Keratinocyte (primary cell): ENCODE measurements at regions not wholly inside any gene's neighbourhood (a gene's known extent, or its start where the extent isn't known, plus 50 kb on each side); places are given as distances from the start of the nearest gene placed in this dataset.

ENCODE experiments used
- EZH2 ChIP-seq: IDR thresholded peaks from one replicate; pipeline ENCODE4 v1.6.1; 2012; ENCODE audit warnings: inconsistent platforms, mild to moderate bottlenecking, low read length, moderate library complexity
- TF ChIP-seq, protein P1 (sequence below), 3 experiments: IDR thresholded peaks in 1 of 3; conservative IDR thresholded peaks in 1 of 3; optimal IDR thresholded peaks in 1 of 3; 2 replicates in 2 of 3; 3 replicates in 1 of 3; pipeline versions ENCODE3 to v1.5.1; 2011; ENCODE audit warnings: low read length in 3 of 3, mild to moderate bottlenecking in 3 of 3, moderate library complexity in 2 of 3, control low read depth in 1 of 3, inconsistent platforms in 1 of 3; ENCODE audit not compliant: insufficient read depth in 2 of 3; ENCODE audit errors: extremely low read depth in 1 of 3

DNA sequence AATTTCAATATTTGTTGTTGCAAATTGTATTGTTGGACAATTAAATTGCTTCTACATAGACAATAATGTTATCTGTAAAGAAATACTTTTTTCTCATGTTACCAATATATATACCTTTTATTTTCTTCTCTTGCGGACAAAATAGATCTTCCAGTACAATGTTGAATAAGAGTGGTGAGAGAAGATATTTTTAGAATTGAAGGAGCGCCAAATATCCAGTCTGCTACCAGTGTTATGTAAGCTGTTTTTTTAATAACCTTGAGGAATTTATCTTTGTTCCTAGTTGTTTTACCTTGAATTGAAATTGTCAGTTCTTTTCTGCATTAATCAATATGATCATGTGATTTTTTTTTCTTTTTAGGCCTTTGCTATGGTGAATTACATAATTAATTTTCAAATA is 1702.5 kb upstream of the RAG2 start:
- TF ChIP-seq EZH2, result no peak
- TF ChIP-seq, protein P1, sequence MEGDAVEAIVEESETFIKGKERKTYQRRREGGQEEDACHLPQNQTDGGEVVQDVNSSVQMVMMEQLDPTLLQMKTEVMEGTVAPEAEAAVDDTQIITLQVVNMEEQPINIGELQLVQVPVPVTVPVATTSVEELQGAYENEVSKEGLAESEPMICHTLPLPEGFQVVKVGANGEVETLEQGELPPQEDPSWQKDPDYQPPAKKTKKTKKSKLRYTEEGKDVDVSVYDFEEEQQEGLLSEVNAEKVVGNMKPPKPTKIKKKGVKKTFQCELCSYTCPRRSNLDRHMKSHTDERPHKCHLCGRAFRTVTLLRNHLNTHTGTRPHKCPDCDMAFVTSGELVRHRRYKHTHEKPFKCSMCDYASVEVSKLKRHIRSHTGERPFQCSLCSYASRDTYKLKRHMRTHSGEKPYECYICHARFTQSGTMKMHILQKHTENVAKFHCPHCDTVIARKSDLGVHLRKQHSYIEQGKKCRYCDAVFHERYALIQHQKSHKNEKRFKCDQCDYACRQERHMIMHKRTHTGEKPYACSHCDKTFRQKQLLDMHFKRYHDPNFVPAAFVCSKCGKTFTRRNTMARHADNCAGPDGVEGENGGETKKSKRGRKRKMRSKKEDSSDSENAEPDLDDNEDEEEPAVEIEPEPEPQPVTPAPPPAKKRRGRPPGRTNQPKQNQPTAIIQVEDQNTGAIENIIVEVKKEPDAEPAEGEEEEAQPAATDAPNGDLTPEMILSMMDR (optimal IDR thresholded peaks at IDR 0.05 in 1 of 3, IDR thresholded peaks at IDR 0.05 in 1 of 3, conservative IDR thresholded peaks at IDR 0.05 in 1 of 3; ENCODE audit: extremely low read depth in 1 of 3, insufficient read depth in 2 of 3, low read length in 3 of 3), result no peak
